Muscle of leg (tissue), 3 donors: ENCODE measurements at regions not wholly inside any gene's neighbourhood (a gene's known extent, or its start where the extent isn't known, plus 50 kb on each side); places are given as distances from the start of the nearest gene placed in this dataset.

Experiments
- DNase-seq: peaks from one replicate; pipeline ENCODE4 v3.0.0; 2013
- H3K27ac ChIP-seq: one replicate; pipeline ENCODE4 v1.5.1; 2013; ENCODE audit warnings: mild to moderate bottlenecking, low read length, control low read depth
- H3K27me3 ChIP-seq: one replicate; pipeline ENCODE4 v1.6.1; 2013; ENCODE audit warnings: low read length; ENCODE audit not compliant: control insufficient read depth, insufficient read depth
- H3K36me3 ChIP-seq: one replicate; pipeline ENCODE4 v1.6.1; 2013; ENCODE audit warnings: low read length; ENCODE audit not compliant: control insufficient read depth, insufficient read depth
- H3K4me1 ChIP-seq: one replicate; pipeline ENCODE4 v1.6.1; 2013; ENCODE audit warnings: low read length; ENCODE audit not compliant: control insufficient read depth, insufficient read depth
- H3K4me3 ChIP-seq: one replicate; pipeline ENCODE4 v1.5.1; 2013; ENCODE audit warnings: low read length, control low read depth
- H3K9me3 ChIP-seq: replicated peaks from 2 replicates; pipeline ENCODE4 v1.6.1; 2013; ENCODE audit warnings: low read depth, low read length; ENCODE audit not compliant: control insufficient read depth
- WGBS: methylation state at CpG from one replicate; pipeline ENCODE4 v1.1.5; 2013; ENCODE audit warnings: missing lambda C conversion rate; ENCODE audit not compliant: insufficient coverage; 5-methylcytosine and 5-hydroxymethylcytosine counted together

DNA sequence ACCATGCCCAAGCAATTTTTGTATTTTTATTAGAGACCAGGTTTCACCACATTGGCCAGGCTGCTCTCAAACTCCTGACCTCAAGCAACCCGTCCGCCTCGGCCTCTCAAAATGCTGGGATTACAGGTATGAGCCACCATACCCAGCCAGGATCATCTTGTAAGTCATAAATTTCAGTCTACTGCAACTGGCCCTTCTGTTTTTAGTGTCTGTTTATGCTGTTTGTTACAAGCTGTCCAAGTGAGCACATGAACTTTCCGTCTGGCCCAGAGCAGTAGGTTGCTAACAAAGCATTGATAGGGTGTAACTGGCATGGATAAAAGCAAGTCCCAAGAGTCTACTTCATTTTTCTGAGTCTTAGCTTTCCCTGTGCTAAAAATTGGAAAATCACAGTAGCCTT is 164.4 kb upstream of the NT5C1B start:
- no peak for DNase-seq
- H3K27ac ChIP-seq: no peak overlapping the region
- 90% methylated on average over 2 of the region's 4 CpGs for WGBS
- H3K27me3 ChIP-seq: no peaks in the 10 kb centered on the region
- H3K4me1 ChIP-seq: peaks cover 6% of the 10 kb centered on the region
- H3K9me3 ChIP-seq: no peaks in the 10 kb centered on the region
- no peaks in the 10 kb centered on the region for H3K36me3 ChIP-seq
- H3K4me3 ChIP-seq: no peak overlapping the region

DNA sequence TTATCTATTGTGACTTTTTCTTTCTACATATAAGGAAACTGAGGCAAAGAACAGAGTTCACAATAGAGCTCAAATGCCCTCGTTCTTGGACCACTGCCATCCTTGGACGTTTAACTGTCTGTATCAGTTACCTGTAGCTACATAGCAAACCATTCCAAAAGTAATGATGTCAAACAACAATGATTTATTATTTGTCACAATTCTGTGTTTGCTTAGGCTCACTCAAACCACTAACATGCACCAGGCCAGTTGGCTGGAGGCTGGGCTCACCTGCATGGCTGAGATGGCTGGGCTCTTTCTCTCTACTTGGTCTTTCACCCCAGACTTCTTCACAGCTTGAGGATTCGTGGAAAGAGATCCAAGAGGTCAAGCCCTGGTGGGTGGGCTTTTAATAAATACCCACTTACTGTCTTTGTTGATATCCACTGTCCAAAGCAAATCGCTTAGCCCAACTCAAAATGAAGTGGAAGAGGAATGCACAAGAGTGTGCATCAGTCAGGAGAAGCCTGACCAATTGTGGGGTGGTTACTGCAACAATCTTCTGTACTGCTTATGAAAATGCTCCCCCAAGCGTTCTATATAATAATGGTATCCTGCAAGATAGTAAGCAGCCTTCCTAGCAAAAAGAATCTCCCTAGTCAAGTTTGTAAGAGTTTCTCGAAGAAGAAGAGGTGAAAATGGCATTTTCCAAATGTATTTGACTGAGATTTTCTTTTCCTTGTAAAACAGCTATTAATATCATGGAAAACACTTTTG is 163.5 kb upstream of the NT5C1B start:
- WGBS: no CpG with 5 or more reads among the region's 6 CpGs
- no peaks in the 10 kb centered on the region for H3K9me3 ChIP-seq
- H3K27ac ChIP-seq: no peak overlapping the region
- no peaks in the 10 kb centered on the region for H3K36me3 ChIP-seq
- H3K4me1 ChIP-seq: peaks cover 6% of the 10 kb centered on the region
- no peak overlapping the region for H3K4me3 ChIP-seq
- H3K27me3 ChIP-seq: no peaks in the 10 kb centered on the region
- no peak for DNase-seq

DNA sequence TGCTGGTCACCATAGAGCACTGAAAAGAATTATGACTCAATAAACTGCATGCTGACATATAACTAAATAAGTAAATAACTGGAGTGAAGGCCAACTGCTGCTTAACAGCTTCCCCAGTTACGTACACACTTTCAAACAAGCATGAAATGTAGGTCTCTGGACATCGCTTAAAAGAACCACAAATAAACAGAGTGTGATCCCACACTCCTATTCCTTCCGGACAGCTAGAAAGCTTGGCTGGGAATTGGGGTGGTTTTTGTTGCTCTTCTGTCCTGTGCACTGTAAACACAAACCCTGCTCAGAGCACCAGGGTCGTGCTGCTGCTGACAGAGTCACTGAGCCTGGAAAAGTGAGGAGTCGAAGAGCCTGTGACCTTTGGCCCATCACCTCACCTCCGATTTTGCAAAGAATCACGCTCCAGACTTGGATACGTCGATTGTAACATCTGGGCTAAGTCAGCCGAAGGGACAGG is 162.7 kb upstream of the NT5C1B start:
- H3K27me3 ChIP-seq: no peaks in the 10 kb centered on the region
- DNase-seq: peak; percentile 85
- H3K9me3 ChIP-seq: no peaks in the 10 kb centered on the region
- H3K36me3 ChIP-seq: no peaks in the 10 kb centered on the region
- H3K27ac ChIP-seq: no peak overlapping the region
- no peak overlapping the region for H3K4me3 ChIP-seq
- WGBS: 20% methylated on average over 7 of the region's 10 CpGs
- H3K4me1 ChIP-seq: peaks cover 6% of the 10 kb centered on the region

DNA sequence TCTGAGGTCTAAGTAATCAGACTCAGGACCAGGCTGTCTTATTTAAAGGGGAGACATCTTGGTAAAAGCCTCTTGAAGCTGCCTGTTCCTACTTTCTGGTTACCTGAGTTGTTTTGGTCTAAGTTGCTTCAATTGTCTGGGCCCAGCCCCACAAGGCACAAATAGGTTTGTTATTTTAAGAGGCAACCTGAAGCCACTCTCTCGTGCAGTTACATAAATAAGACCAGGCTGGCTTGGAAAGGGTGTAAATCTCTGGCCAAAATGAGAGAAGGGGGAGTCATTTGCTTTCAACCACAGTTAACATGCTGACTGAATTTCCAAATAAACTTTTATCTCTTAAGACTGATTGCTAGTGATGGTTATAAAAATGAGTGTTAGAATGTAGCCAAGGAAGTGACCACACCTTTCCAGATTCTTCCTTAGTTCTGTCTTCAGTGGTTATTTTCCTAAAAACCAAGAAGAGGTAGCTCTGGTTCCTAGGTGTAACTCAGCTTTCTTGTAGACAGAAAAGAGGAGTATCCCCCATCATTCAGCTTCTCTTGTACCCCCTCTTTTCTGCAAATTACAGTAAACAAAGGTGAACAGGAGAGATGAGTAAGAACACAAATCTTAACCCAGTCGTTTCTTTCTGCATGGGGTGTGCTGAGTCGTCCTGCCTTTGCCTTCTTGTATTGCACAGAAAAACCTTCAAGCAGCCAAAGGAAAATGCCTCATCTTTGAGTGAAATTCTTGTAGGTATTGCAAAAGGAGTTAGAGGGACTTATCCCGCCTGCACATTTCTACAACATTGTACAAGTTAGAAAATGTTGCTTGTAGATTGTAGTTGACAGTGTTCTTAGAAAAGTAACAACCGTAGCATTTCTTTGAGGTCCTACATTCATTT is 161.5 kb upstream of the NT5C1B start:
- no CpG with 5 or more reads among the region's 5 CpGs for WGBS
- no peak for DNase-seq
- Histone ChIP-seq H3K36me3 (no peaks in the 10 kb centered on the region), H3K27ac (no peak overlapping the region), H3K4me3 (no peak overlapping the region), H3K4me1 (peaks cover 6% of the 10 kb centered on the region), H3K9me3 (no peaks in the 10 kb centered on the region), H3K27me3 (no peaks in the 10 kb centered on the region)

DNA sequence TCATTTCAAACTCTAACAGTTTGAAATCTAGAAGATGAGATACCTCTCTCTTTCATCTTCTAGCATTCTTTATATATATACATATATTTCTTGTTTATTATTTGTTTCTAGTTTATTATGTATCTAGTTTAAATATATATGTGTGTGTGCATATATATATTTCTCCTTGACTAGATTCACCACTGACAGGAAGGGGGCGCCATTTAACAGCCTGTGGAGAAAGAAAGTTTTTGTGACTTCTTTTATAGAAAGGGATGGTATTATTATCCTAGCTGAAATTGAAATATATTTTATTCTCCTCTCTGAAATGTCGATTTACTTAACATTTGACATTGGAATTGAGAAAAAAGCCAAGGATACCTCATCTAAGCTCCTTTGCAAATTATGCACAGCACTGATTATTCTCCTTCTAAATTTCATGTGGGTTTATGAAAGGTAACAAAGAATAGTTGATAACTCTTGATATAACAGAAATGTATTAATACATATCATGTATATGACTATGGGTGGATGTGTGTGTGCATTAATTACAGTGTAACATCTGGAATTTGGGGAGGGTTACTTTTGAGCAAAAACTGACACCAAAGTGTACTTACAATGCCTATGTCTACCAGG is 160.7 kb upstream of the NT5C1B start:
- WGBS: no CpG with 5 or more reads among the region's 2 CpGs
- no peak overlapping the region for H3K4me3 ChIP-seq
- no peaks in the 10 kb centered on the region for H3K36me3 ChIP-seq
- peak; percentile 87 for DNase-seq
- H3K27ac ChIP-seq: no peak overlapping the region
- H3K27me3 ChIP-seq: no peaks in the 10 kb centered on the region
- H3K9me3 ChIP-seq: no peaks in the 10 kb centered on the region
- peaks cover 6% of the 10 kb centered on the region for H3K4me1 ChIP-seq

DNA sequence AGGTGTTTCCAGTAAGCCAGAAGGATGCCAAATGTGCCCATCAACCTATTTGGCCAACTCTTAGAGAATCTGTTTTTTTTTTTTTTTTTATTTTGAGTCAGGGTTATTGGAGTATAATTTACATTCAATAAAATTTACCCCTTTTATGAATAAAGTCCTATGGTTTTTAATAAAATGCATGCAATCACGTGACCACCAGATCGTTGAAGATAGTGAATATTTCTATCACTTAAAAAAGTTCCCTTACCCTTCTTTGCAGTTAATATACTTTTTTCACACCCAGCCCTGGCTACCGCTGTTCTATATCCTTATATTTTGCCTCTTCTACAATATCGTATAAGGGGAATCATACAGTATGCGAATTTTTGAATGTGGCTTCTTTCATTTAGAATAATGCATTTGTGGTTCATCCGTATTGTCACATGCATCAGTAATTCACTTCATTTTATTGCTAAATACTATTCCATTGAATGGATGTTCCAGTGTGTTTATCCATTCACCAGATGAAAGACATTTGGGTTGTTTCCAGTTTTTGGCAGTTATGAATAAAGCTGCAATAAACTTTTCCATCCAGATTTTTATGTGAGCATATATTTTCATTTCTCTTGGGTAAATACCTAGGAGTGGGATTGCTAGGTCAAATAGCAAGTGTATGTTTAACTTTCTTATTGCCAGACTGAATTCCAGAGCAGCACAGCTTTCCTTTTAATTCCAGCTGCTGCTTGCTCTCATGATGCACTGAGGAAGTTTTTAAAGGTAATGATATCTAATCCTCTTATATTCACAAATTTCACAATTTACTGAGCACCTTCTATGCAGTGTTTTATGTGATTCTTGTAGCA is 156.3 kb upstream of the NT5C1B start:
- Histone ChIP-seq H3K4me1 (peaks cover 4% of the 10 kb centered on the region), H3K9me3 (no peaks in the 10 kb centered on the region), H3K4me3 (no peak overlapping the region), H3K27ac (no peak overlapping the region), H3K36me3 (no peaks in the 10 kb centered on the region), H3K27me3 (no peaks in the 10 kb centered on the region)
- no CpG with 5 or more reads among the region's 6 CpGs for WGBS
- DNase-seq: no peak

DNA sequence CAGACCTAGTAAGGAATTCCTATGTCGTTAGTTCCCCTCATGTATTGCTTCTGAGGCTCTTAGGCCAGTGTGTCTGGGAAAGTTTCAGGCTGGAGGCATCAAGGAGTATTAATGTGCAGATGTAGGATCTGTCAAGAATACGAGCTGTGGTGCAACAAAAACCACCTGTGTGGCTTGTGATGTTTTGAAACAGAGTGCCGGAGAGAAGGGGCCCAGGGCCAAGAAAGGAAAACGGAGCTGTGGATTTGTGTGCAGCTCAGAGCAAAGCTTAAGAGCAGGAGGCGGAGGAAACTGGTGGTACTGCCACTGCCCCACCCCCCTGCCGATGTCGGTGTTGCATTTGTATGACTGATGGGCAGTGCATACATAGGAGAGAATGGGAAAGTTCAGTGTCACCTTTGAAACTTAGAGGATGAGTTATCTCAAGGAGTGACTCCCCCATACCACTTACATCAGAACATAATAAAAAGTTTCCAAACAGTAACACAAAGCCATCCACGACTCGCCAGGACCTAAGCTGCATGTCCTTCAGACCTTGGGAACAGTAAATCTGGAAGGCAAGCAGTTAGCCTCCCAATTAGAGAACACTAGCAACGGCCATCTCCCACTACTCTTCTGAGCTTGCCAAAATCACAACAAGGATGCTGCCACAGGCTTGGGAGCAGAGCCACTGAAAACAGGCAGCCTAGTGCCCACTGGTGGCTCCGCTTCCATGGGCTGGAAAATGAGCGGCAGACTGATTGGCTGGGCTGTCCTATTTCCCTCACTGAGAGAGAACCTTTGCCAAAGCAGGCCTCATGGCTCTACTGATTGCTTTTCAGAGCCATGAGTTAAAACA is 152.7 kb upstream of the NT5C1B start:
- 38% methylated on average over 7 of the region's 12 CpGs for WGBS
- DNase-seq: no peak
- no peak overlapping the region for H3K27ac ChIP-seq

DNA sequence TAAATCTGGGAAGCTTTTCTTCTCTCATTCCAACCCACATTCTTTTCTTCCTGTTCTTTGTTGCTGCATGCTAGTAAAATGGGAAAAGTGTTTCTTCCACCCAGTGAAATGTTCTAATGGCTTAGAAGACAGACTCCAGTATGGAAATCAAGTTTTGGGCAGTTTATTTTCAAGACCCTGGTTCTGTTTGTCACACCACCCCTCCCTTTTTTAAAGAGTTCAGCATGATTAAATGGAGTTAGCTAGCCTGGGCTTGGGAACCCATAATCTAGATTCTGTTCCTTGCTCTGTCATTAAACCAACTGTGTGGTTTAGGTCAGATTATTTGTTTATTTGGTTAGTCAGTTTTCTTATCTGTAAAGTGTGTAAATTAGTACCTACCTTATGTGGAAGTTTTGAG is 151.8 kb upstream of the NT5C1B start:
- Histone ChIP-seq H3K4me3 (no peak overlapping the region), H3K36me3 (no peaks in the 10 kb centered on the region), H3K27me3 (no peaks in the 10 kb centered on the region), H3K4me1 (peaks cover 8% of the 10 kb centered on the region), H3K9me3 (no peaks in the 10 kb centered on the region), H3K27ac (no peak overlapping the region)
- no peak for DNase-seq

More for the DNA sequence above, 152.7 kb upstream of the NT5C1B start:
- Histone ChIP-seq H3K4me3 (no peak overlapping the region), H3K36me3 (no peaks in the 10 kb centered on the region), H3K27me3 (no peaks in the 10 kb centered on the region), H3K4me1 (peaks cover 8% of the 10 kb centered on the region), H3K9me3 (no peaks in the 10 kb centered on the region)

DNA sequence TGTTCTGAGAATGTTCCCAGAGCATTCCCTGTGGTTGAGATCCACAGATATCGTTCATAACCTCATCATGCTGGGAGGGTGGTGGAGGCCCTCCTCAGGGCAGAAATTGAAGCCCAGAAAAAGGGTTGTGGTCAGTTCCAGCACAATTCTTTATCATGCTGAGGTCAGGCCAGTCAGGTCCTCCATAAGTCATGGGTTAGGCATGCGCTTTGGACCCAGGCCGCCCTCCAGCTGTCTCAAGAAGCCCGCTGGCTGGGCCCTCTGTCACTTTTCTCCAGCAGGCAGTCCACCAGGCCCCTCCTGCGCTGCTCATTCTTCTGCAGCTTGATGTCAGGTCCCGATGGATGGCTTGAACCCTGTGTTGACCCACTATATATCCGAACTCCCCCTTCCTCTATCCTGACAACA is 151.1 kb upstream of the NT5C1B start:
- Histone ChIP-seq H3K27me3 (no peaks in the 10 kb centered on the region), H3K9me3 (no peaks in the 10 kb centered on the region), H3K27ac (peak overlapping the region; percentile 4), H3K4me3 (no peak overlapping the region), H3K36me3 (no peaks in the 10 kb centered on the region), H3K4me1 (peaks cover 8% of the 10 kb centered on the region)
- peak; percentile 89 for DNase-seq
- WGBS: 51% methylated on average over 6 of the region's 7 CpGs
